GM12872 (cell line): ENCODE measurements at regions not wholly inside any gene's neighbourhood (a gene's known extent, or its start where the extent isn't known, plus 50 kb on each side); places are given as distances from the start of the nearest gene placed in this dataset.
A peak's percentile ranks its signal among the peaks of the same experiment; 100 is the strongest.

Experiments
- CTCF ChIP-seq: IDR thresholded peaks from 3 replicates; pipeline ENCODE4 v1.5.1; 2011; ENCODE audit warnings: low read depth, mild to moderate bottlenecking, low read length, moderate library complexity; ENCODE audit not compliant: insufficient read depth

GRCh38 chr2:122182616-122183355, 427.3 kb downstream of the TSN start:
- no peak for TF ChIP-seq CTCF

GRCh38 chr2:122183890-122184289, 428.4 kb downstream of the TSN start:
- TF ChIP-seq CTCF = no peak

GRCh38 chr2:122186761-122187222, 431.3 kb downstream of the TSN start:
- TF ChIP-seq CTCF = no peak

GRCh38 chr2:122191331-122191730, 435.9 kb downstream of the TSN start:
- peak; percentile 62 for TF ChIP-seq CTCF

- no peak for TF ChIP-seq CTCF
Measured at GRCh38 chr2:122193622-122194021, 438.2 kb downstream of the TSN start.

- TF ChIP-seq CTCF = no peak
Measured at GRCh38 chr2:122194546-122194945, 439.1 kb downstream of the TSN start.

GRCh38 chr2:122203523-122203922, 448.1 kb downstream of the TSN start:
- TF ChIP-seq CTCF = no peak
